ENCODE measurements at regions not wholly inside any gene's neighbourhood (a gene's known extent, or its start where the extent isn't known, plus 50 kb on each side); places are given as distances from the start of the nearest gene placed in this dataset.
"Not testable (repeated sequence)": the region's sequence is repeated elsewhere in the genome, so short reads cannot be mapped to it uniquely, and the experiment has no call there.

- no peak for TF ChIP-seq EZH2 (IDR thresholded peaks at IDR 0.05; ENCODE audit: borderline replicate concordance, low read depth, low read length, poor library complexity, severe bottlenecking)
- no peak for TF ChIP-seq CTCF (conservative IDR thresholded peaks at IDR 0.05; ENCODE audit: low read depth, low read length)
- H3K27me3 ChIP-seq (replicated peaks; ENCODE audit: insufficient read depth, low read depth, low read length, poor library complexity): no peaks in the 10 kb centered on the region
- ChIA-PET CTCF (no interaction called here), POLR2A (ENCODE audit: low non-redundant PET) (no interaction called here)
- H3K36me3 ChIP-seq (ENCODE audit: insufficient read depth, low read length, poor library complexity, severe bottlenecking): no peaks in the 10 kb centered on the region
- intact Hi-C loops (cut with micrococcal nuclease; ENCODE audit: unreplicated experiment): no loop called here
- H3K4me3 ChIP-seq (ENCODE audit: low read depth, low read length, poor library complexity, severe bottlenecking): no peak overlapping the region
- no peak overlapping the region for H3K27ac ChIP-seq (ENCODE audit: low read depth, low read length, poor library complexity, severe bottlenecking)
- H3K4me1 ChIP-seq (ENCODE audit: insufficient read depth, low read length, poor library complexity, severe bottlenecking): no peaks in the 10 kb centered on the region
- H3K9me3 ChIP-seq (ENCODE audit: low read depth, low read length, poor library complexity, severe bottlenecking): no peaks in the 10 kb centered on the region
- DNase-seq (ENCODE audit: low spot score): no peak
- BruUV-seq (replicated peaks): no TSS peak
These were observed 119.8 kb downstream of the TMEM121 start for GRCh38 chr14:105646175-105646574.

- intact Hi-C loops (cut with micrococcal nuclease; ENCODE audit: unreplicated experiment); DNase-seq (ENCODE audit: low spot score); H3K27me3 ChIP-seq (replicated peaks; ENCODE audit: insufficient read depth, low read depth, low read length, poor library complexity); H3K36me3 ChIP-seq (ENCODE audit: insufficient read depth, low read length, poor library complexity, severe bottlenecking); POLR2A ChIA-PET (ENCODE audit: low non-redundant PET); H3K4me1 ChIP-seq (ENCODE audit: insufficient read depth, low read length, poor library complexity, severe bottlenecking); BruUV-seq (replicated peaks); H3K9me3 ChIP-seq (ENCODE audit: low read depth, low read length, poor library complexity, severe bottlenecking); H3K27ac ChIP-seq (ENCODE audit: low read depth, low read length, poor library complexity, severe bottlenecking); CTCF ChIA-PET; H3K4me3 ChIP-seq (ENCODE audit: low read depth, low read length, poor library complexity, severe bottlenecking): not testable (repeated sequence)
These were observed 120.4 kb downstream of the TMEM121 start for GRCh38 chr14:105646711-105647281.

GRCh38 chr14:105647426-105647783, 121.0 kb downstream of the TMEM121 start:
- CTCF ChIA-PET: not testable (repeated sequence)

GRCh38 chr14:105647784-105648608, 121.6 kb downstream of the TMEM121 start:
- no peaks in the 10 kb centered on the region for H3K4me1 ChIP-seq (ENCODE audit: insufficient read depth, low read length, poor library complexity, severe bottlenecking)
- DNase-seq (ENCODE audit: low spot score): no peak
- BruUV-seq (replicated peaks): no TSS peak
- no peak for TF ChIP-seq EZH2 (IDR thresholded peaks at IDR 0.05; ENCODE audit: borderline replicate concordance, low read depth, low read length, poor library complexity, severe bottlenecking)
- no peak for TF ChIP-seq CTCF (conservative IDR thresholded peaks at IDR 0.05; ENCODE audit: low read depth, low read length)
- intact Hi-C loops (cut with micrococcal nuclease; ENCODE audit: unreplicated experiment): no loop called here
- no peaks in the 10 kb centered on the region for H3K27me3 ChIP-seq (replicated peaks; ENCODE audit: insufficient read depth, low read depth, low read length, poor library complexity)
- no peaks in the 10 kb centered on the region for H3K36me3 ChIP-seq (ENCODE audit: insufficient read depth, low read length, poor library complexity, severe bottlenecking)
- ChIA-PET POLR2A (ENCODE audit: low non-redundant PET) (no interaction called here), CTCF (no interaction called here)
- H3K9me3 ChIP-seq (ENCODE audit: low read depth, low read length, poor library complexity, severe bottlenecking): no peaks in the 10 kb centered on the region
- H3K27ac ChIP-seq (ENCODE audit: low read depth, low read length, poor library complexity, severe bottlenecking): no peak overlapping the region
- no peak overlapping the region for H3K4me3 ChIP-seq (ENCODE audit: low read depth, low read length, poor library complexity, severe bottlenecking)

More at GRCh38 chr14:105647426-105647783, 121.0 kb downstream of the TMEM121 start:
- BruUV-seq (replicated peaks); H3K27ac ChIP-seq (ENCODE audit: low read depth, low read length, poor library complexity, severe bottlenecking); intact Hi-C loops (cut with micrococcal nuclease; ENCODE audit: unreplicated experiment); H3K4me3 ChIP-seq (ENCODE audit: low read depth, low read length, poor library complexity, severe bottlenecking); POLR2A ChIA-PET (ENCODE audit: low non-redundant PET); H3K27me3 ChIP-seq (replicated peaks; ENCODE audit: insufficient read depth, low read depth, low read length, poor library complexity); H3K4me1 ChIP-seq (ENCODE audit: insufficient read depth, low read length, poor library complexity, severe bottlenecking); H3K9me3 ChIP-seq (ENCODE audit: low read depth, low read length, poor library complexity, severe bottlenecking); H3K36me3 ChIP-seq (ENCODE audit: insufficient read depth, low read length, poor library complexity, severe bottlenecking); DNase-seq (ENCODE audit: low spot score): not testable (repeated sequence)

GRCh38 chr14:105648609-105649535, 122.5 kb downstream of the TMEM121 start:
- DNase-seq (ENCODE audit: low spot score); H3K9me3 ChIP-seq (ENCODE audit: low read depth, low read length, poor library complexity, severe bottlenecking); POLR2A ChIA-PET (ENCODE audit: low non-redundant PET); H3K4me1 ChIP-seq (ENCODE audit: insufficient read depth, low read length, poor library complexity, severe bottlenecking); CTCF ChIA-PET; H3K27me3 ChIP-seq (replicated peaks; ENCODE audit: insufficient read depth, low read depth, low read length, poor library complexity); H3K4me3 ChIP-seq (ENCODE audit: low read depth, low read length, poor library complexity, severe bottlenecking); intact Hi-C loops (cut with micrococcal nuclease; ENCODE audit: unreplicated experiment); BruUV-seq (replicated peaks); H3K36me3 ChIP-seq (ENCODE audit: insufficient read depth, low read length, poor library complexity, severe bottlenecking): not testable (repeated sequence)
- H3K27ac ChIP-seq (ENCODE audit: low read depth, low read length, poor library complexity, severe bottlenecking): peak overlapping the region; percentile 75
